CD14-positive monocyte (primary cell): ENCODE measurements at regions not wholly inside any gene's neighbourhood (a gene's known extent, or its start where the extent isn't known, plus 50 kb on each side); places are given as distances from the start of the nearest gene placed in this dataset.
A peak's percentile ranks its signal among the peaks of the same experiment; 100 is the strongest.

ENCODE experiments used
- DNase-seq, 3 donors: peaks; one replicate each; pipeline ENCODE4 v3.0.0-alpha.2; 2011 to 2022
- H2AFZ ChIP-seq: 2 replicates; pipeline ENCODE4 v1.6.0; 2012; ENCODE audit warnings: mild to moderate bottlenecking, low read depth, low read length, inconsistent platforms; ENCODE audit not compliant: insufficient read depth, poor library complexity, severe bottlenecking
- H3K27ac ChIP-seq, 2 donors: 1 replicate in 1 of 2; 2 replicates in 1 of 2; pipeline ENCODE4 v1.5.1; 2012 to 2013; ENCODE audit warnings: low read length in 2 of 2, control low read depth in 1 of 2, inconsistent platforms in 1 of 2, low read depth in 1 of 2, mild to moderate bottlenecking in 1 of 2
- H3K27me3 ChIP-seq, 2 donors: one replicate each; pipeline versions ENCODE4 v1.6.0 to v1.6.1; 2011 to 2013; ENCODE audit warnings: low read length in 2 of 2; ENCODE audit not compliant: control insufficient read depth in 2 of 2, insufficient read depth in 2 of 2
- H3K36me3 ChIP-seq, 2 donors: replicated peaks in 1 of 2; 1 replicate in 1 of 2; 2 replicates in 1 of 2; pipeline versions ENCODE4 v1.5.1 to v1.6.1; 2012 to 2013; ENCODE audit warnings: low read length in 2 of 2, control low read depth in 1 of 2, inconsistent platforms in 1 of 2, mild to moderate bottlenecking in 1 of 2; ENCODE audit not compliant: insufficient read depth in 2 of 2, control insufficient read depth in 1 of 2
- H3K4me1 ChIP-seq, 2 donors: 1 replicate in 1 of 2; 2 replicates in 1 of 2; pipeline versions ENCODE4 v1.5.1 to v1.6.1; 2012 to 2013; ENCODE audit warnings: low read length in 2 of 2, control low read depth in 1 of 2, inconsistent platforms in 1 of 2, mild to moderate bottlenecking in 1 of 2, moderate library complexity in 1 of 2; ENCODE audit not compliant: insufficient read depth in 2 of 2, control insufficient read depth in 1 of 2
- H3K4me2 ChIP-seq: replicated peaks from 2 replicates; pipeline ENCODE3; 2012; ENCODE audit warnings: low read length, moderate library complexity, mild to moderate bottlenecking; ENCODE audit not compliant: poor library complexity, severe bottlenecking; ENCODE audit errors: extremely low read depth
- H3K4me3 ChIP-seq, 3 experiments: fragments of 200-600 bp in 1 of 3; sonication (generic) in 1 of 3; replicated peaks in 1 of 3; 1 replicate in 2 of 3; 2 replicates in 1 of 3; pipeline ENCODE4 v1.5.1; 2011 to 2013; ENCODE audit warnings: low read length in 3 of 3, mild to moderate bottlenecking in 3 of 3, control low read depth in 2 of 3, low read depth in 2 of 3, inconsistent platforms in 1 of 3, moderate library complexity in 1 of 3
- H3K79me2 ChIP-seq: 2 replicates; pipeline ENCODE4 v1.6.0; 2012; ENCODE audit warnings: mild to moderate bottlenecking, control low read depth, inconsistent platforms, low read length, moderate library complexity; ENCODE audit not compliant: insufficient read depth
- H3K9ac ChIP-seq: 2 replicates; pipeline ENCODE4 v1.6.0; 2017; ENCODE audit warnings: low read length, mild to moderate bottlenecking; ENCODE audit not compliant: insufficient read depth, poor library complexity, severe bottlenecking
- H3K9me3 ChIP-seq, 2 donors: replicated peaks in 1 of 2; 1 replicate in 1 of 2; 2 replicates in 1 of 2; pipeline versions ENCODE4 v1.5.1 to v1.6.1; 2012 to 2013; ENCODE audit warnings: low read length in 2 of 2, control low read depth in 1 of 2; ENCODE audit not compliant: control insufficient read depth in 1 of 2, insufficient read depth in 1 of 2
- H4K20me1 ChIP-seq: 2 replicates; pipeline ENCODE4 v1.6.0; 2012; ENCODE audit warnings: mild to moderate bottlenecking, low read length, control low read depth, moderate library complexity; ENCODE audit not compliant: insufficient read depth
- H3K27ac Mint-ChIP-seq, 7 donors: one replicate each; pipeline ENCODE4 v1.8.0; 2020; ENCODE audit warnings: mild to moderate bottlenecking in 7 of 7, mixed read lengths in 7 of 7, moderate library complexity in 6 of 7, inconsistent platforms in 2 of 7
- H3K27me3 Mint-ChIP-seq, 3 donors: one replicate each; pipeline ENCODE4 v1.8.0; 2021 to 2022; ENCODE audit warnings: low read depth in 3 of 3, mild to moderate bottlenecking in 3 of 3, mixed read lengths in 3 of 3, moderate library complexity in 3 of 3, inconsistent platforms in 1 of 3
- H3K36me3 Mint-ChIP-seq, 2 donors: one replicate each; pipeline ENCODE4 v1.8.0; 2020; ENCODE audit warnings: mixed read lengths in 2 of 2, inconsistent platforms in 1 of 2, mild to moderate bottlenecking in 1 of 2
- H3K4me1 Mint-ChIP-seq: one replicate; pipeline ENCODE4 v1.8.0; 2020; ENCODE audit warnings: mild to moderate bottlenecking, mixed read lengths
- H3K4me3 Mint-ChIP-seq, 2 donors: one replicate each; pipeline ENCODE4 v1.8.0; 2020; ENCODE audit warnings: mild to moderate bottlenecking in 2 of 2, mixed read lengths in 2 of 2, moderate library complexity in 1 of 2
- H3K9me3 Mint-ChIP-seq, 7 donors: one replicate each; pipeline ENCODE4 v1.8.0; 2020 to 2022; ENCODE audit warnings: mixed read lengths in 7 of 7, mild to moderate bottlenecking in 6 of 7, moderate library complexity in 6 of 7, inconsistent platforms in 2 of 7
- CTCF ChIP-seq: fragments of 200-600 bp; IDR thresholded peaks from one replicate; pipeline ENCODE4 v1.8.0; 2022; ENCODE audit warnings: antibody characterized with exemption, mild to moderate bottlenecking
- WGBS: methylation state at CpG from one replicate; pipeline ENCODE4 v1.1.5; 2013; ENCODE audit warnings: missing lambda C conversion rate; ENCODE audit not compliant: insufficient coverage; 5-methylcytosine and 5-hydroxymethylcytosine counted together
- intact Hi-C, 2 donors: fragments of 100-400 bp; cut with micrococcal nuclease; formaldehyde crosslinking; loops; one replicate each; pipeline versions ENCODE4 v1.15.0 to v1.15.1; 2023

GRCh38 chr4:14335872-14336271 lies 666.4 kb upstream of the CPEB2 start:
- no peak overlapping the region for H3K4me3 Mint-ChIP-seq
- no peaks in the 10 kb centered on the region for H3K79me2 ChIP-seq
- WGBS = no CpG with 5 or more reads among the region's 3 CpGs
- peaks cover 0 to 5% of the 10 kb centered on the region in 2 donors for H3K9me3 ChIP-seq
- no peaks in the 10 kb centered on the region for H4K20me1 ChIP-seq
- H3K27me3 ChIP-seq = no peaks in the 10 kb centered on the region
- H3K27me3 Mint-ChIP-seq = peaks cover 0 to 2% (median 0%) of the 10 kb centered on the region in 3 donors
- no peak overlapping the region for H2AFZ ChIP-seq
- H3K9ac ChIP-seq = no peak overlapping the region
- no peak overlapping the region for H3K4me2 ChIP-seq
- TF ChIP-seq CTCF = no peak
- H3K9me3 Mint-ChIP-seq = peaks cover 0 to 6% (median 1%) of the 10 kb centered on the region in 7 donors
- H3K27ac ChIP-seq = no peak overlapping the region
- no peaks in the 10 kb centered on the region for H3K36me3 ChIP-seq
- peaks cover 3 to 30% of the 10 kb centered on the region in 2 donors for H3K4me1 ChIP-seq
- H3K27ac Mint-ChIP-seq = no peak overlapping the region
- peaks cover 8% of the 10 kb centered on the region for H3K4me1 Mint-ChIP-seq
- DNase-seq = no peak
- H3K36me3 Mint-ChIP-seq = no peaks in the 10 kb centered on the region
- intact Hi-C loops = no loop called here
- no peak overlapping the region for H3K4me3 ChIP-seq

GRCh38 chr4:14336656-14337055 lies 665.6 kb upstream of the CPEB2 start:
- Mint-ChIP-seq H3K27me3 (peaks cover 0 to 2% (median 0%) of the 10 kb centered on the region in 3 donors), H3K4me3 (no peak overlapping the region), H3K27ac (no peak overlapping the region), H3K4me1 (peaks cover 8% of the 10 kb centered on the region), H3K36me3 (no peaks in the 10 kb centered on the region), H3K9me3 (peaks cover 0 to 3% (median 1%) of the 10 kb centered on the region in 7 donors)
- Histone ChIP-seq H3K4me1 (peaks cover 3 to 30% of the 10 kb centered on the region in 2 donors), H3K79me2 (no peaks in the 10 kb centered on the region), H2AFZ (no peak overlapping the region), H3K27ac (no peak overlapping the region), H3K36me3 (no peaks in the 10 kb centered on the region), H4K20me1 (no peaks in the 10 kb centered on the region), H3K9ac (no peak overlapping the region), H3K27me3 (no peaks in the 10 kb centered on the region), H3K9me3 (peaks cover 0 to 5% of the 10 kb centered on the region in 2 donors), H3K4me2 (no peak overlapping the region), H3K4me3 (no peak overlapping the region)
- 80% methylated on average over 1 of the region's 2 CpGs for WGBS
- intact Hi-C loops = no loop called here
- DNase-seq = peak in 1 of 3 donors; percentile 9
- TF ChIP-seq CTCF = no peak
